ENCODE measurements at regions not wholly inside any gene's neighbourhood (a gene's known extent, or its start where the extent isn't known, plus 50 kb on each side); places are given as distances from the start of the nearest gene placed in this dataset.

GRCh38 chr18:70442933-70443332 is 154.1 kb downstream of the SOCS6 start:
- POLR2A ChIA-PET (ENCODE audit: low non-redundant PET), result no interaction called here
- Histone ChIP-seq H3K4me1 (ENCODE audit: insufficient read depth, low read length, poor library complexity, severe bottlenecking) (no peaks in the 10 kb centered on the region), H3K27ac (ENCODE audit: low read depth, low read length, poor library complexity, severe bottlenecking) (no peak overlapping the region), H3K4me3 (ENCODE audit: low read depth, low read length, poor library complexity, severe bottlenecking) (no peak overlapping the region), H3K9me3 (ENCODE audit: low read depth, low read length, poor library complexity, severe bottlenecking) (peaks cover 15% of the 10 kb centered on the region), H3K36me3 (ENCODE audit: insufficient read depth, low read length, poor library complexity, severe bottlenecking) (no peaks in the 10 kb centered on the region), H3K27me3 (replicated peaks; ENCODE audit: insufficient read depth, low read depth, low read length, poor library complexity) (no peaks in the 10 kb centered on the region)
- no TSS peak for BruUV-seq (replicated peaks)
- intact Hi-C loops (cut with micrococcal nuclease; ENCODE audit: unreplicated experiment), result no loop called here
- no peak for TF ChIP-seq EZH2 (IDR thresholded peaks at IDR 0.05; ENCODE audit: borderline replicate concordance, low read depth, low read length, poor library complexity, severe bottlenecking)
- no peak for TF ChIP-seq CTCF (conservative IDR thresholded peaks at IDR 0.05; ENCODE audit: low read depth, low read length)
- no peak for DNase-seq (ENCODE audit: low spot score)
- CTCF ChIA-PET, result no interaction called here

- no TSS peak for BruUV-seq (replicated peaks)
- TF ChIP-seq EZH2 (IDR thresholded peaks at IDR 0.05; ENCODE audit: borderline replicate concordance, low read depth, low read length, poor library complexity, severe bottlenecking), result no peak
- TF ChIP-seq CTCF (conservative IDR thresholded peaks at IDR 0.05; ENCODE audit: low read depth, low read length), result no peak
- no peak for DNase-seq (ENCODE audit: low spot score)
- Histone ChIP-seq H3K27me3 (replicated peaks; ENCODE audit: insufficient read depth, low read depth, low read length, poor library complexity) (no peaks in the 10 kb centered on the region), H3K9me3 (ENCODE audit: low read depth, low read length, poor library complexity, severe bottlenecking) (no peaks in the 10 kb centered on the region), H3K4me1 (ENCODE audit: insufficient read depth, low read length, poor library complexity, severe bottlenecking) (no peaks in the 10 kb centered on the region), H3K36me3 (ENCODE audit: insufficient read depth, low read length, poor library complexity, severe bottlenecking) (no peaks in the 10 kb centered on the region), H3K27ac (ENCODE audit: low read depth, low read length, poor library complexity, severe bottlenecking) (no peak overlapping the region), H3K4me3 (ENCODE audit: low read depth, low read length, poor library complexity, severe bottlenecking) (no peak overlapping the region)
- ChIA-PET CTCF (interaction anchor here (2.2 kb wide), 1 partner anchor 237 kb away, joined by 27 read pairs; no protein-coding TSS in a partner anchor), POLR2A (ENCODE audit: low non-redundant PET) (interaction anchor here (0.6 kb wide), 1 partner anchor 284 kb away, joined by 3 read pairs; no protein-coding TSS in a partner anchor)
- intact Hi-C loops (cut with micrococcal nuclease; ENCODE audit: unreplicated experiment), result loop anchor here (5.0 to 10.0 kb wide), 2 partner anchors 146 to 1578 kb away; partner anchors contain the start of gene SOCS6
These were observed 144.1 kb downstream of the SOCS6 start for GRCh38 chr18:70432804-70433400.

- ChIA-PET POLR2A (ENCODE audit: low non-redundant PET) (no interaction called here), CTCF (no interaction called here)
- H3K36me3 ChIP-seq (ENCODE audit: insufficient read depth, low read length, poor library complexity, severe bottlenecking), result no peaks in the 10 kb centered on the region
- intact Hi-C loops (cut with micrococcal nuclease; ENCODE audit: unreplicated experiment), result loop anchor here (5.0 to 10.0 kb wide), 2 partner anchors 144 to 1576 kb away; partner anchors contain the start of gene SOCS6
- no peaks in the 10 kb centered on the region for H3K4me1 ChIP-seq (ENCODE audit: insufficient read depth, low read length, poor library complexity, severe bottlenecking)
- H3K27me3 ChIP-seq (replicated peaks; ENCODE audit: insufficient read depth, low read depth, low read length, poor library complexity), result no peaks in the 10 kb centered on the region
- no peak for DNase-seq (ENCODE audit: low spot score)
- H3K4me3 ChIP-seq (ENCODE audit: low read depth, low read length, poor library complexity, severe bottlenecking), result no peak overlapping the region
- H3K27ac ChIP-seq (ENCODE audit: low read depth, low read length, poor library complexity, severe bottlenecking), result no peak overlapping the region
- no peak for TF ChIP-seq CTCF (conservative IDR thresholded peaks at IDR 0.05; ENCODE audit: low read depth, low read length)
- no peak for TF ChIP-seq EZH2 (IDR thresholded peaks at IDR 0.05; ENCODE audit: borderline replicate concordance, low read depth, low read length, poor library complexity, severe bottlenecking)
- no TSS peak for BruUV-seq (replicated peaks)
- no peaks in the 10 kb centered on the region for H3K9me3 ChIP-seq (ENCODE audit: low read depth, low read length, poor library complexity, severe bottlenecking)
These were observed 142.4 kb downstream of the SOCS6 start for GRCh38 chr18:70431203-70431624.

Data from A673 (cell line).